K562 (cell line): ENCODE measurements at regions not wholly inside any gene's neighbourhood (a gene's known extent, or its start where the extent isn't known, plus 50 kb on each side); places are given as distances from the start of the nearest gene placed in this dataset.

Experiments
- ATAC-seq: fragments of 200-7000 bp; cut with Tn5 transposase; 3 replicates; pipeline ENCODE4 v1.9.1; 2020; ENCODE audit warnings: moderate library complexity
- BruUV-seq: library from RNA; stranded (reverse); fragments of 400-500 nt; replicated peaks from 2 replicates; lab custom pipeline; 2021; lab: Mats Ljungman, UMichigan
- CTCF ChIA-PET: fragments of 300-600 bp; formaldehyde crosslinking; extraction: SDS; loops from one replicate; lab custom pipeline; 2021; ENCODE audit warnings: low intra/inter-chr PET ratio; lab: Yijun Ruan, JAX
- POLR2A ChIA-PET: fragments of 300-600, 350-650 bp; sonication (Branson Sonifier 250); formaldehyde crosslinking; extraction: SDS; loops from one replicate; lab custom pipeline; 2021; ENCODE audit warnings: antibody characterized with exemption, inconsistent platforms; lab: Yijun Ruan, JAX
- DNase-seq, 4 experiments: peaks; one replicate each; pipeline versions ENCODE4 v3.0.0 to v3.0.0-alpha.2; 2011 to 2018; ENCODE audit warnings: low spot score in 3 of 4, mixed read lengths in 3 of 4; ENCODE audit errors: extremely low read depth in 1 of 4
- FAIRE-seq: peaks from 2 replicates; lab custom pipeline; 2011; peaks lifted over from hg19 to GRCh38; lab: Jason Lieb, UNC
- H2AFZ ChIP-seq: 2 replicates; pipeline ENCODE4 v1.6.0; 2011; ENCODE audit warnings: low read depth, low read length, control low read depth, inconsistent platforms
- H3K27ac ChIP-seq: fragments of 200-600 bp; 3 replicates; pipeline ENCODE4 v1.8.0; 2011; ENCODE audit warnings: low read depth, mild to moderate bottlenecking, control low read depth, inconsistent platforms, low read length, moderate library complexity, mixed read lengths; ENCODE audit errors: extremely low read depth
- H3K27me3 ChIP-seq, 2 experiments: fragments of 300-600 bp in 1 of 2; 2 replicates in 1 of 2; 3 replicates in 1 of 2; pipeline versions ENCODE4 v1.6.0 to v1.8.0; 2011; ENCODE audit warnings: inconsistent platforms in 2 of 2, low read length in 2 of 2, mild to moderate bottlenecking in 1 of 2, mixed read lengths in 1 of 2, moderate library complexity in 1 of 2; ENCODE audit not compliant: control insufficient read depth in 2 of 2, insufficient read depth in 2 of 2
- H3K36me3 ChIP-seq: fragments of 300-600 bp; 3 replicates; pipeline ENCODE4 v1.8.0; 2011; ENCODE audit warnings: mild to moderate bottlenecking, low read length, inconsistent platforms; ENCODE audit not compliant: control insufficient read depth, insufficient read depth
- H3K4me1 ChIP-seq, 2 experiments: fragments of 200-600 bp in 1 of 2; replicated peaks in 1 of 2; 2 replicates in 1 of 2; 3 replicates in 1 of 2; pipeline versions ENCODE4 v1.5.1 to v1.8.0; 2011; ENCODE audit warnings: inconsistent platforms in 2 of 2, low read length in 2 of 2, mild to moderate bottlenecking in 1 of 2, mixed read lengths in 1 of 2, moderate library complexity in 1 of 2; ENCODE audit not compliant: control insufficient read depth in 2 of 2, insufficient read depth in 2 of 2
- H3K4me2 ChIP-seq: 2 replicates; pipeline ENCODE4 v1.6.1; 2011; ENCODE audit warnings: low read length, control low read depth, inconsistent platforms, mixed read lengths; ENCODE audit not compliant: insufficient read depth
- H3K4me3 ChIP-seq: fragments of 200-600 bp; sonication (generic), shearing (Covaris generic); 2 replicates; pipeline ENCODE4 v1.5.1; 2016; ENCODE audit warnings: control low read depth, inconsistent platforms
- H3K79me2 ChIP-seq: fragments of 200-600 bp; 3 replicates; pipeline ENCODE4 v1.8.0; 2011; ENCODE audit warnings: low read length, inconsistent platforms; ENCODE audit not compliant: control insufficient read depth, insufficient read depth
- H3K9ac ChIP-seq, 2 experiments: 2 replicates each; pipeline versions ENCODE4 v1.6.0 to v1.6.1; 2011; ENCODE audit warnings: low read depth in 2 of 2, low read length in 2 of 2, control low read depth in 1 of 2, inconsistent platforms in 1 of 2, mild to moderate bottlenecking in 1 of 2, mixed read lengths in 1 of 2; ENCODE audit not compliant: insufficient read depth in 1 of 2
- H3K9me1 ChIP-seq: one replicate; pipeline ENCODE4 v1.6.0; 2011; ENCODE audit warnings: inconsistent platforms, mild to moderate bottlenecking, low read length, moderate library complexity; ENCODE audit not compliant: control insufficient read depth, insufficient read depth
- H3K9me3 ChIP-seq: replicated peaks from 2 replicates; pipeline ENCODE4 v1.5.1; 2011; ENCODE audit warnings: low read depth, low read length, inconsistent platforms; ENCODE audit not compliant: control insufficient read depth, insufficient read depth
- H4K20me1 ChIP-seq: replicated peaks from 2 replicates; pipeline ENCODE4 v1.6.1; 2011; ENCODE audit warnings: low read length, inconsistent platforms, mixed read lengths; ENCODE audit not compliant: control insufficient read depth, insufficient read depth
- CBX2 ChIP-seq: fragments of 200-600 bp; sonication (generic); IDR thresholded peaks from one replicate; pipeline ENCODE4 v1.6.1; 2012; ENCODE audit warnings: mild to moderate bottlenecking, low read length, inconsistent platforms; ENCODE audit not compliant: insufficient read depth, poor library complexity, severe bottlenecking
- CCNT2 ChIP-seq: IDR thresholded peaks from 2 replicates; pipeline ENCODE4 v1.6.1; 2011; ENCODE audit warnings: borderline replicate concordance, low read depth, mild to moderate bottlenecking, moderate library complexity, mixed read lengths, low read length; ENCODE audit not compliant: insufficient read length; ENCODE audit errors: extremely low read depth
- CHD2 ChIP-seq: IDR thresholded peaks from 2 replicates; pipeline ENCODE4 v1.6.1; 2011; ENCODE audit warnings: low read depth, low read length
- ELF4 ChIP-seq: fragments of 450-650 bp; formaldehyde crosslinking; IDR thresholded peaks from 2 replicates; pipeline ENCODE4 v1.4.0; 2022; ENCODE audit warnings: missing genetic modification characterization
- HDAC1 ChIP-seq, 2 experiments: fragments of 450-650 bp; IDR thresholded peaks; 2 replicates each; pipeline ENCODE4 v1.6.1; 2016 to 2017; ENCODE audit warnings: inconsistent platforms in 1 of 2, mild to moderate bottlenecking in 1 of 2, moderate library complexity in 1 of 2
- KAT2B ChIP-seq: IDR thresholded peaks from one replicate; pipeline ENCODE4 v1.6.1; 2012; ENCODE audit warnings: low read depth, mild to moderate bottlenecking, control low read depth, inconsistent platforms, low read length, moderate library complexity
- NFIX ChIP-seq: fragments of 250-450 bp; sonication (Bioruptor Pico); IDR thresholded peaks from 2 replicates; pipeline ENCODE4 v1.4.0; 2020; ENCODE audit warnings: low read depth, mild to moderate bottlenecking, moderate library complexity
- NKRF ChIP-seq: fragments of 450-650 bp; IDR thresholded peaks from 2 replicates; pipeline ENCODE4 v1.6.1; 2016; ENCODE audit warnings: borderline replicate concordance
- PHB2 ChIP-seq: fragments of 450-650 bp; IDR thresholded peaks from 2 replicates; pipeline ENCODE4 v1.6.1; 2017; ENCODE audit warnings: low read depth
- POLR2H ChIP-seq: IDR thresholded peaks from 2 replicates; pipeline ENCODE4 v1.6.1; 2016; ENCODE audit warnings: missing genetic modification characterization, low read depth, mild to moderate bottlenecking, control low read depth, missing compliant biosample characterization, moderate library complexity
- ZNF695 ChIP-seq: fragments of 450-650 bp; formaldehyde crosslinking; IDR thresholded peaks from 2 replicates; pipeline ENCODE4 v1.4.0; 2020; ENCODE audit warnings: mild to moderate bottlenecking, moderate library complexity
- ZNF696 ChIP-seq: fragments of 250-450 bp; sonication (Bioruptor Pico); conservative IDR thresholded peaks from 2 replicates; pipeline ENCODE4 v1.4.0; 2020; ENCODE audit warnings: mild to moderate bottlenecking, moderate library complexity
- WGBS: fragments of 100-300 bp; shearing (Covaris generic); methylation state at CpG from one replicate; pipeline ENCODE4 v1.1.6; 2016; ENCODE audit warnings: low coverage, mixed read lengths; ENCODE audit not compliant: insufficient coverage; ENCODE audit errors: missing lambda C conversion rate; 5-methylcytosine and 5-hydroxymethylcytosine counted together
- in situ Hi-C: fragments of 300-500 bp; cut with MboI; formaldehyde crosslinking; loops from 4 replicates; pipeline ENCODE4 v1.15.0; 2018; ENCODE audit warnings: inconsistent platforms, mixed read lengths
- intact Hi-C: fragments of 100-400 bp; cut with micrococcal nuclease; formaldehyde crosslinking; loops from 2 replicates; pipeline ENCODE4 v1.14.2; 2022
- TF ChIP-seq, protein P1 (sequence below): fragments of 250-450 bp; sonication (Bioruptor Pico); IDR thresholded peaks from 2 replicates; pipeline ENCODE4 v1.8.0; 2022; ENCODE audit warnings: moderate library complexity, mild to moderate bottlenecking, inconsistent platforms
- TF ChIP-seq, protein P2 (sequence below): IDR thresholded peaks from 3 replicates; pipeline ENCODE4 v1.6.1; 2011; ENCODE audit warnings: borderline replicate concordance, mild to moderate bottlenecking; ENCODE audit not compliant: insufficient read length, insufficient read depth
- TF ChIP-seq, protein P3 (sequence below), 2 experiments: fragments of 450-650 bp; IDR thresholded peaks; 2 replicates each; pipeline ENCODE4 v1.6.1; 2018; ENCODE audit warnings: mild to moderate bottlenecking in 2 of 2, low read depth in 1 of 2; ENCODE audit not compliant: partially characterized antibody in 2 of 2

DNA sequence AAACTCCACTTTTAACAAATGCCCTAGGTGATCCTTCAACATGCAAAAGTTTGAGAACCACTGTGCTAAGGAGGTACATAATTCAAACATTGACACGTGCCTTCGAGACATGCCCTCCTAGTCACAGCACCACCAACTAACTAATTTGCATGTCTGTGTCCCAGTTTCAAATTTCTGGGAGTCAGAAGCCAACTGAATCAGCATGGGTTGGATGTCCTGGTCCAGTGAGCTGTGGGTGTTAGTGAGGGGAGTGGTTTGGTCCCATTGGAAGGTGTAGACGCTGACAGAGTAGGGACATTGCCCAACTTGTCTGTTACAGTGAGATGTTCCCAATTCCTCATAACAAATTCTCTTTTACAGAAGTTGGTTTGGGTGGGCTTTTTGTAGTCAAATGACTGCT lies 67.3 kb upstream of the ADPGK start:
- CTCF ChIA-PET: no interaction called here
- POLR2A ChIA-PET: no interaction called here
- FAIRE-seq: no peak
- no peak overlapping the region for H3K27ac ChIP-seq
- H3K36me3 ChIP-seq: no peaks in the 10 kb centered on the region
- no peaks in the 10 kb centered on the region for H3K9me3 ChIP-seq
- WGBS: 0% methylated on average over 3 of the region's 3 CpGs
- peaks cover 8 to 20% of the 10 kb centered on the region in 2 experiments; a peak in 4 of 5 replicates for H3K27me3 ChIP-seq
- BruUV-seq: no TSS peak
- no peaks in the 10 kb centered on the region for H3K9me1 ChIP-seq
- H3K4me1 ChIP-seq: no peaks in the 10 kb centered on the region; a peak in 1 of 5 replicates
- TF ChIP-seq, protein P1, sequence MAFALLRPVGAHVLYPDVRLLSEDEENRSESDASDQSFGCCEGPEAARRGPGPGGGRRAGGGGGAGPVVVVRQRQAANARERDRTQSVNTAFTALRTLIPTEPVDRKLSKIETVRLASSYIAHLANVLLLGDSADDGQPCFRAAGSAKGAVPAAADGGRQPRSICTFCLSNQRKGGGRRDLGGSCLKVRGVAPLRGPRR (CRISPR knock-in tag): no peak
- TF ChIP-seq CHD2: no peak
- no peak for TF ChIP-seq POLR2H
- TF ChIP-seq CBX2: no peak
- TF ChIP-seq KAT2B: no peak
- TF ChIP-seq ZNF695 (CRISPR knock-in tag): no peak
- TF ChIP-seq HDAC1 (IDR thresholded peaks at IDR 0.05): no peak
- no peak for TF ChIP-seq NKRF
- TF ChIP-seq, protein P2, sequence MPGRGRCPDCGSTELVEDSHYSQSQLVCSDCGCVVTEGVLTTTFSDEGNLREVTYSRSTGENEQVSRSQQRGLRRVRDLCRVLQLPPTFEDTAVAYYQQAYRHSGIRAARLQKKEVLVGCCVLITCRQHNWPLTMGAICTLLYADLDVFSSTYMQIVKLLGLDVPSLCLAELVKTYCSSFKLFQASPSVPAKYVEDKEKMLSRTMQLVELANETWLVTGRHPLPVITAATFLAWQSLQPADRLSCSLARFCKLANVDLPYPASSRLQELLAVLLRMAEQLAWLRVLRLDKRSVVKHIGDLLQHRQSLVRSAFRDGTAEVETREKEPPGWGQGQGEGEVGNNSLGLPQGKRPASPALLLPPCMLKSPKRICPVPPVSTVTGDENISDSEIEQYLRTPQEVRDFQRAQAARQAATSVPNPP: no peak
- no peak for TF ChIP-seq CCNT2
- TF ChIP-seq PHB2: no peak
- no peak for TF ChIP-seq ZNF696 (CRISPR knock-in tag)
- TF ChIP-seq, protein P3, sequence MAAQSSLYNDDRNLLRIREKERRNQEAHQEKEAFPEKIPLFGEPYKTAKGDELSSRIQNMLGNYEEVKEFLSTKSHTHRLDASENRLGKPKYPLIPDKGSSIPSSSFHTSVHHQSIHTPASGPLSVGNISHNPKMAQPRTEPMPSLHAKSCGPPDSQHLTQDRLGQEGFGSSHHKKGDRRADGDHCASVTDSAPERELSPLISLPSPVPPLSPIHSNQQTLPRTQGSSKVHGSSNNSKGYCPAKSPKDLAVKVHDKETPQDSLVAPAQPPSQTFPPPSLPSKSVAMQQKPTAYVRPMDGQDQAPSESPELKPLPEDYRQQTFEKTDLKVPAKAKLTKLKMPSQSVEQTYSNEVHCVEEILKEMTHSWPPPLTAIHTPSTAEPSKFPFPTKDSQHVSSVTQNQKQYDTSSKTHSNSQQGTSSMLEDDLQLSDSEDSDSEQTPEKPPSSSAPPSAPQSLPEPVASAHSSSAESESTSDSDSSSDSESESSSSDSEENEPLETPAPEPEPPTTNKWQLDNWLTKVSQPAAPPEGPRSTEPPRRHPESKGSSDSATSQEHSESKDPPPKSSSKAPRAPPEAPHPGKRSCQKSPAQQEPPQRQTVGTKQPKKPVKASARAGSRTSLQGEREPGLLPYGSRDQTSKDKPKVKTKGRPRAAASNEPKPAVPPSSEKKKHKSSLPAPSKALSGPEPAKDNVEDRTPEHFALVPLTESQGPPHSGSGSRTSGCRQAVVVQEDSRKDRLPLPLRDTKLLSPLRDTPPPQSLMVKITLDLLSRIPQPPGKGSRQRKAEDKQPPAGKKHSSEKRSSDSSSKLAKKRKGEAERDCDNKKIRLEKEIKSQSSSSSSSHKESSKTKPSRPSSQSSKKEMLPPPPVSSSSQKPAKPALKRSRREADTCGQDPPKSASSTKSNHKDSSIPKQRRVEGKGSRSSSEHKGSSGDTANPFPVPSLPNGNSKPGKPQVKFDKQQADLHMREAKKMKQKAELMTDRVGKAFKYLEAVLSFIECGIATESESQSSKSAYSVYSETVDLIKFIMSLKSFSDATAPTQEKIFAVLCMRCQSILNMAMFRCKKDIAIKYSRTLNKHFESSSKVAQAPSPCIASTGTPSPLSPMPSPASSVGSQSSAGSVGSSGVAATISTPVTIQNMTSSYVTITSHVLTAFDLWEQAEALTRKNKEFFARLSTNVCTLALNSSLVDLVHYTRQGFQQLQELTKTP (IDR thresholded peaks at IDR 0.05; ENCODE audit: low read depth in 1 of 2, partially characterized antibody in 2 of 2): no peak
- no peak for TF ChIP-seq NFIX (CRISPR knock-in tag)
- TF ChIP-seq ELF4 (CRISPR knock-in tag): no peak
- H4K20me1 ChIP-seq: no peaks in the 10 kb centered on the region; the same call in 1 of the 2 replicates
- DNase-seq: no peak
- intact Hi-C loops: no loop called here
- H2AFZ ChIP-seq: no peak overlapping the region
- no peak for ATAC-seq
- no peaks in the 10 kb centered on the region for H3K79me2 ChIP-seq
- in situ Hi-C loops: no loop called here
- no peak overlapping the region for H3K4me2 ChIP-seq
- no peak overlapping the region for H3K4me3 ChIP-seq
- no peak overlapping the region for H3K9ac ChIP-seq
